Glutamatergic neuron (in vitro differentiated cells): ENCODE measurements at regions not wholly inside any gene's neighbourhood (a gene's known extent, or its start where the extent isn't known, plus 50 kb on each side); places are given as distances from the start of the nearest gene placed in this dataset.

ENCODE experiments used
- DNase-seq: peaks from one replicate; pipeline ENCODE4 v3.0.0; 2022
- H3K27ac Mint-ChIP-seq: one replicate; pipeline ENCODE4 v1.8.0; 2020; ENCODE audit warnings: mild to moderate bottlenecking, mixed read lengths, inconsistent platforms; ENCODE audit not compliant: unreplicated experiment
- H3K27me3 Mint-ChIP-seq: one replicate; pipeline ENCODE4 v1.8.0; 2020; ENCODE audit warnings: mild to moderate bottlenecking, moderate library complexity, mixed read lengths, inconsistent platforms; ENCODE audit not compliant: unreplicated experiment
- H3K36me3 Mint-ChIP-seq: one replicate; pipeline ENCODE4 v1.8.0; 2020; ENCODE audit warnings: mild to moderate bottlenecking, mixed read lengths, inconsistent platforms; ENCODE audit not compliant: unreplicated experiment
- H3K4me1 Mint-ChIP-seq: one replicate; pipeline ENCODE4 v1.8.0; 2020; ENCODE audit warnings: mild to moderate bottlenecking, low read depth, mixed read lengths, inconsistent platforms; ENCODE audit not compliant: unreplicated experiment
- H3K4me3 Mint-ChIP-seq: one replicate; pipeline ENCODE4 v1.8.0; 2020; ENCODE audit warnings: mild to moderate bottlenecking, mixed read lengths, inconsistent platforms; ENCODE audit not compliant: unreplicated experiment
- H3K9me3 Mint-ChIP-seq: one replicate; pipeline ENCODE4 v1.8.0; 2020; ENCODE audit warnings: mild to moderate bottlenecking, moderate library complexity, mixed read lengths, inconsistent platforms; ENCODE audit not compliant: unreplicated experiment
- CTCF ChIP-seq: fragments of 200-600 bp; sonication (generic); IDR thresholded peaks from one replicate; pipeline ENCODE4 v1.5.0; 2021; ENCODE audit not compliant: partially characterized antibody, unreplicated experiment

GRCh38 chr6:166776571-166776970 is 149.5 kb upstream of the RPS6KA2 start:
- TF ChIP-seq CTCF: no peak
- H3K27me3 Mint-ChIP-seq: no peaks in the 10 kb centered on the region
- no peaks in the 10 kb centered on the region for H3K36me3 Mint-ChIP-seq
- H3K4me1 Mint-ChIP-seq: no peaks in the 10 kb centered on the region
- no peak for DNase-seq
- H3K9me3 Mint-ChIP-seq: no peaks in the 10 kb centered on the region
- no peak overlapping the region for H3K27ac Mint-ChIP-seq
- H3K4me3 Mint-ChIP-seq: no peak overlapping the region

- TF ChIP-seq CTCF: no peak
- Mint-ChIP-seq H3K9me3 (no peaks in the 10 kb centered on the region), H3K36me3 (no peaks in the 10 kb centered on the region), H3K27ac (no peak overlapping the region), H3K4me1 (no peaks in the 10 kb centered on the region), H3K27me3 (peaks cover 1% of the 10 kb centered on the region), H3K4me3 (no peak overlapping the region)
- DNase-seq: no peak
Observed at GRCh38 chr6:166775923-166776220, 148.8 kb upstream of the RPS6KA2 start.

GRCh38 chr6:166775180-166775922 is 148.3 kb upstream of the RPS6KA2 start:
- peak; percentile 87 for TF ChIP-seq CTCF
- Mint-ChIP-seq H3K4me1 (no peaks in the 10 kb centered on the region), H3K27me3 (peaks cover 1% of the 10 kb centered on the region), H3K36me3 (no peaks in the 10 kb centered on the region), H3K9me3 (no peaks in the 10 kb centered on the region), H3K4me3 (no peak overlapping the region), H3K27ac (no peak overlapping the region)
- peak; percentile 55 for DNase-seq

GRCh38 chr6:166774770-166775169 is 147.7 kb upstream of the RPS6KA2 start:
- no peak for DNase-seq
- TF ChIP-seq CTCF: no peak
- H3K27me3 Mint-ChIP-seq: peaks cover 1% of the 10 kb centered on the region
- H3K27ac Mint-ChIP-seq: no peak overlapping the region
- no peak overlapping the region for H3K4me3 Mint-ChIP-seq
- H3K9me3 Mint-ChIP-seq: no peaks in the 10 kb centered on the region
- H3K36me3 Mint-ChIP-seq: no peaks in the 10 kb centered on the region
- H3K4me1 Mint-ChIP-seq: no peaks in the 10 kb centered on the region

GRCh38 chr6:166774292-166774691 is 147.2 kb upstream of the RPS6KA2 start:
- no peaks in the 10 kb centered on the region for H3K36me3 Mint-ChIP-seq

More at GRCh38 chr6:166774292-166774691, 147.2 kb upstream of the RPS6KA2 start:
- no peak overlapping the region for H3K4me3 Mint-ChIP-seq
- no peak for DNase-seq
- no peak overlapping the region for H3K27ac Mint-ChIP-seq
- no peaks in the 10 kb centered on the region for H3K9me3 Mint-ChIP-seq
- H3K27me3 Mint-ChIP-seq: peaks cover 1% of the 10 kb centered on the region
- no peaks in the 10 kb centered on the region for H3K4me1 Mint-ChIP-seq
- no peak for TF ChIP-seq CTCF
